GM12891 (cell line): ENCODE measurements at regions not wholly inside any gene's neighbourhood (a gene's known extent, or its start where the extent isn't known, plus 50 kb on each side); places are given as distances from the start of the nearest gene placed in this dataset.

Source experiments
- POLR2A ChIP-seq: IDR thresholded peaks from 2 replicates; pipeline ENCODE4 v1.6.1; 2011; ENCODE audit warnings: low read depth, low read length, control low read depth
- POLR2AphosphoS5 ChIP-seq: IDR thresholded peaks from 2 replicates; pipeline ENCODE4 v1.6.1; 2011; ENCODE audit warnings: low read depth, low read length, control low read depth
- POU2F2 ChIP-seq: IDR thresholded peaks from 2 replicates; pipeline ENCODE4 v1.6.1; 2011; ENCODE audit warnings: low read depth, mild to moderate bottlenecking, control low read depth, low read length, moderate library complexity
- SPI1 ChIP-seq: IDR thresholded peaks from 2 replicates; pipeline ENCODE4 v1.6.1; 2011; ENCODE audit warnings: low read depth, low read length, control low read depth
- TAF1 ChIP-seq: IDR thresholded peaks from 2 replicates; pipeline ENCODE4 v1.6.1; 2011; ENCODE audit warnings: low read depth, low read length, control low read depth

DNA sequence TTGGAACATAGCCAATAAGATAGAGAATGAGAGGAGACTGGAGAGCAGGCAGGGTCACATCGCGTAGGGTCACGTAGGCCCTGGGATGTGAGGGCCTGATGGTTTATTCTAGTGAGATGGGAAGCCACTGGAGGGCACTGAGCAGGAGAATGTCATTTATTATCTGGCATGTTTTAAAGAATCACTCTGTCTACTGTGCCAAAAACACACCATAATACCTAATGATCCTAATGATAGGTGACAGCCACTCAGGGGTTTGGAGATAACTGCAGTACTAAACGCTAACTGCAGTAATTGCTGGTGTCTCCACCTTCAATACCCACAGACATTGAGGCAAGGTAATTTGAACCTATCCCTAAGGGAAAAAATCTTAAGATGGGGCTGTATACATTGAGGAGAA is 185.4 kb downstream of the TTLL7 start:
- no peak for TF ChIP-seq TAF1
- TF ChIP-seq POLR2A = no peak
- TF ChIP-seq POLR2AphosphoS5 = no peak
- no peak for TF ChIP-seq POU2F2
- no peak for TF ChIP-seq SPI1
